Right kidney (tissue), 1 donor: ENCODE measurements at regions not wholly inside any gene's neighbourhood (a gene's known extent, or its start where the extent isn't known, plus 50 kb on each side); places are given as distances from the start of the nearest gene placed in this dataset.
A peak's percentile ranks its signal among the peaks of the same experiment; 100 is the strongest.
"Not testable (repeated sequence)": the region's sequence is repeated elsewhere in the genome, so short reads cannot be mapped to it uniquely, and the experiment has no call there.

Experiments used
- DNase-seq: peaks from one replicate; pipeline ENCODE4 v3.0.0-alpha.2; 2016

GRCh38 chr22:22056809-22057594 is 74.4 kb upstream of the TOP3B start:
- DNase-seq = peak; percentile 19

- DNase-seq = not testable (repeated sequence)
Observed at GRCh38 chr22:22052548-22053139, 70.1 kb upstream of the TOP3B start.

GRCh38 chr22:22051032-22051431 is 68.4 kb upstream of the TOP3B start:
- not testable (repeated sequence) for DNase-seq

- no peak for DNase-seq
Observed at GRCh38 chr22:22050141-22050775, 67.7 kb upstream of the TOP3B start.

GRCh38 chr22:22049684-22050083 is 67.1 kb upstream of the TOP3B start:
- no peak for DNase-seq

GRCh38 chr22:22048981-22049531 is 66.5 kb upstream of the TOP3B start:
- DNase-seq = no peak

- no peak for DNase-seq
Observed at GRCh38 chr22:22048318-22048942, 65.8 kb upstream of the TOP3B start.

GRCh38 chr22:22047776-22048175 is 65.2 kb upstream of the TOP3B start:
- no peak for DNase-seq

- no peak for DNase-seq
Observed at GRCh38 chr22:22047266-22047665, 64.7 kb upstream of the TOP3B start.

- no peak for DNase-seq
Observed at GRCh38 chr22:22046370-22046769, 63.8 kb upstream of the TOP3B start.

GRCh38 chr22:22045571-22046335 is 63.2 kb upstream of the TOP3B start:
- no peak for DNase-seq

- DNase-seq = no peak
Observed at GRCh38 chr22:22044153-22044552, 61.6 kb upstream of the TOP3B start.

- DNase-seq = no peak
Observed at GRCh38 chr22:22043296-22044078, 60.9 kb upstream of the TOP3B start.

GRCh38 chr22:22042599-22043295 is 60.2 kb upstream of the TOP3B start:
- DNase-seq = no peak

- DNase-seq = no peak
Observed at GRCh38 chr22:22042009-22042408, 59.4 kb upstream of the TOP3B start.

- no peak for DNase-seq
Observed at GRCh38 chr22:22040908-22041307, 58.3 kb upstream of the TOP3B start.

- no peak for DNase-seq
Observed at GRCh38 chr22:22040472-22040871, 57.9 kb upstream of the TOP3B start.

GRCh38 chr22:22039286-22040074 is 56.9 kb upstream of the TOP3B start:
- DNase-seq = no peak

GRCh38 chr22:22038178-22038880 is 55.7 kb upstream of the TOP3B start:
- DNase-seq = no peak
